Activated CD8-positive, alpha-beta T cell treated with anti-CD3 and anti-CD28 coated beads for 36 hours (primary cell): ENCODE measurements at regions not wholly inside any gene's neighbourhood (a gene's known extent, or its start where the extent isn't known, plus 50 kb on each side); places are given as distances from the start of the nearest gene placed in this dataset.

Experiments
- ATAC-seq: fragments of 200-7000 bp; cut with Tn5 transposase; one replicate; pipeline ENCODE4 v1.10.0; 2021; ENCODE audit warnings: mild to moderate bottlenecking, moderate library complexity
- CTCF ChIA-PET: fragments of 350-600 bp; sonication (Branson Sonifier 250); formaldehyde crosslinking; loops from one replicate; lab custom pipeline; 2021; ENCODE audit warnings: antibody characterized with exemption; lab: Charles Lee
- POLR2A ChIA-PET: fragments of 350-600 bp; sonication (Branson Sonifier 250); formaldehyde crosslinking; loops from one replicate; lab custom pipeline; 2021; ENCODE audit warnings: antibody characterized with exemption; lab: Charles Lee
- DNase-seq: peaks from one replicate; pipeline ENCODE4 v3.0.0-alpha.2; 2020
- H3K27ac Mint-ChIP-seq: one replicate; pipeline ENCODE4 v1.8.0; 2021; ENCODE audit warnings: mild to moderate bottlenecking, mixed read lengths
- H3K27me3 Mint-ChIP-seq: one replicate; pipeline ENCODE4 v1.8.0; 2021; ENCODE audit warnings: mixed read lengths
- H3K36me3 Mint-ChIP-seq: one replicate; pipeline ENCODE4 v1.8.0; 2021; ENCODE audit warnings: low read depth, mixed read lengths
- H3K4me1 Mint-ChIP-seq: one replicate; pipeline ENCODE4 v1.8.0; 2021; ENCODE audit warnings: low read depth, mixed read lengths
- H3K4me3 Mint-ChIP-seq: one replicate; pipeline ENCODE4 v1.8.0; 2021; ENCODE audit warnings: mild to moderate bottlenecking, moderate library complexity, mixed read lengths
- H3K9me3 Mint-ChIP-seq: one replicate; pipeline ENCODE4 v1.8.0; 2021; ENCODE audit warnings: mixed read lengths
- intact Hi-C: fragments of 100-400 bp; cut with micrococcal nuclease; formaldehyde crosslinking; loops from one replicate; pipeline ENCODE4 v1.10.0; 2022
- TF ChIP-seq, protein P1 (sequence below): fragments of 200-600 bp; IDR thresholded peaks from one replicate; pipeline ENCODE4 v1.8.0; 2022; ENCODE audit warnings: antibody characterized with exemption, mild to moderate bottlenecking

DNA sequence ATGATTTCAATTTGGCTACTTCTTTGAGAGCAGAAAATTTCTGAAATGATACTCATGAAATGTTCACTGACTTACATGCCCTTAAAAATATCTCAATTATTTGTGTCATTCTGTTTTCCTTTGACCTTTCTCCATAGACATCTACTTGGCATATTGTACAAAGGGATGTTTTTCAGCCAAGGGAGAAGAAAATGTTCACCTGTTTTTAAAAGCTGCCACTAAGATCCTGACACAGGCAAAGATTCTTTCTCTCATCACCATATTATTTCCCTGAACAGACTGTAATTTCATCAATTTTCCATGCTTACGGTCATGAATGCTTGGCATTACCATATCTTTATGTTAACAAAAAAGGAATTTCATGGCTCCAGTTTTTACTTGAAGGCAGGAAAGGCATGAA is 67.4 kb upstream of the DBX1 start:
- DNase-seq (no peak), ATAC-seq (no peak)
- H3K27ac Mint-ChIP-seq, result no peak overlapping the region
- POLR2A ChIA-PET, result no interaction called here
- no peaks in the 10 kb centered on the region for H3K36me3 Mint-ChIP-seq
- TF ChIP-seq, protein P1, sequence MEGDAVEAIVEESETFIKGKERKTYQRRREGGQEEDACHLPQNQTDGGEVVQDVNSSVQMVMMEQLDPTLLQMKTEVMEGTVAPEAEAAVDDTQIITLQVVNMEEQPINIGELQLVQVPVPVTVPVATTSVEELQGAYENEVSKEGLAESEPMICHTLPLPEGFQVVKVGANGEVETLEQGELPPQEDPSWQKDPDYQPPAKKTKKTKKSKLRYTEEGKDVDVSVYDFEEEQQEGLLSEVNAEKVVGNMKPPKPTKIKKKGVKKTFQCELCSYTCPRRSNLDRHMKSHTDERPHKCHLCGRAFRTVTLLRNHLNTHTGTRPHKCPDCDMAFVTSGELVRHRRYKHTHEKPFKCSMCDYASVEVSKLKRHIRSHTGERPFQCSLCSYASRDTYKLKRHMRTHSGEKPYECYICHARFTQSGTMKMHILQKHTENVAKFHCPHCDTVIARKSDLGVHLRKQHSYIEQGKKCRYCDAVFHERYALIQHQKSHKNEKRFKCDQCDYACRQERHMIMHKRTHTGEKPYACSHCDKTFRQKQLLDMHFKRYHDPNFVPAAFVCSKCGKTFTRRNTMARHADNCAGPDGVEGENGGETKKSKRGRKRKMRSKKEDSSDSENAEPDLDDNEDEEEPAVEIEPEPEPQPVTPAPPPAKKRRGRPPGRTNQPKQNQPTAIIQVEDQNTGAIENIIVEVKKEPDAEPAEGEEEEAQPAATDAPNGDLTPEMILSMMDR, result no peak
- intact Hi-C loops, result no loop called here
- CTCF ChIA-PET, result no interaction called here
- no peak overlapping the region for H3K4me3 Mint-ChIP-seq
- H3K27me3 Mint-ChIP-seq, result peaks cover 18% of the 10 kb centered on the region
- H3K4me1 Mint-ChIP-seq, result no peaks in the 10 kb centered on the region
- peaks cover 11% of the 10 kb centered on the region for H3K9me3 Mint-ChIP-seq

DNA sequence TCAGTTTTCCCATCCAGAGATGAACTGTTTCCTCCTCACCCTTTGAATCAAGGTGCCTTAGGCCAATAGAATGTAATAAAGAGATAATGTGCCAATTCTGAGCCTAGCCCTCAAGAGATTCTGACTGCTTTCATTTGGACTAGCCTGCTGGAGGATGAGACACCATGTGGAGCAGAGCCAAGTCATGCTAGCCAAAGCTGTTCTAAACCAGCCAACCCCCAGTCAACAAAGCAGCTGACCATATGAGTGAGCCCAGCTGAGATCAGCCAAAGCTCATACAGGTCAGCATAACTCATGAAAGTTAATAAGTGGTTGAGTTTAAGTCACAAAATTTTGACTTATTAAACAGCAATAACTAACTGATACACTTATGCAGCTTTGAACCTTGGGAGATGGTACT is 66.7 kb upstream of the DBX1 start:
- Mint-ChIP-seq H3K36me3 (no peaks in the 10 kb centered on the region), H3K27ac (no peak overlapping the region), H3K9me3 (peaks cover 11% of the 10 kb centered on the region), H3K4me3 (no peak overlapping the region), H3K27me3 (peaks cover 18% of the 10 kb centered on the region), H3K4me1 (no peaks in the 10 kb centered on the region)
- DNase-seq (no peak), ATAC-seq (no peak)
- ChIA-PET POLR2A (no interaction called here), CTCF (interaction anchor here (0.6 kb wide), 1 partner anchor 900 kb away, joined by 3 read pairs; no protein-coding TSS in a partner anchor)
- TF ChIP-seq, protein P1, result no peak
- intact Hi-C loops, result no loop called here

DNA sequence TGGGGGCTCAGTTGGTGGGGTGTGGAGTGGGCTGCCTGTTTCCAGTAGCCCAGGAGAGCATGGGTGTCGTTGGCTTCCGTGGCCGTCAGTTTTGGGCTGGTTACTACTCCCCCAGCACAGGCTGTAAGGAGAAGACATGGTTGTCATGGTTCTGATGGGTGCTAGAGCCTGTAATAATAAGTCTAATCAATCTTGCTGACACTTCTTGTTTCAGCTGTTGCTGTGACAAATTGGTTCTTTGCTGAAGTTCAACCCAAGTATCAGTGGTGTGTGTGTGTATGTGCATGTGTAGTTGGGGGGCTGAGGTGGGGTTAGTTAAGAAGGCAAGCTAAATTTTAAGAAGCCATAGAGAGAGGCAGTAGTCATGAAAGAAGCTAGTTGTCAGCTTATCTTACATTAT is 61.3 kb upstream of the DBX1 start:
- ATAC-seq (no peak), DNase-seq (no peak)
- TF ChIP-seq, protein P1, result no peak
- H3K27ac Mint-ChIP-seq, result no peak overlapping the region
- no peak overlapping the region for H3K4me3 Mint-ChIP-seq
- intact Hi-C loops, result no loop called here
- ChIA-PET POLR2A (no interaction called here), CTCF (no interaction called here)
- H3K27me3 Mint-ChIP-seq, result peaks cover 14% of the 10 kb centered on the region
- no peaks in the 10 kb centered on the region for H3K9me3 Mint-ChIP-seq
- no peaks in the 10 kb centered on the region for H3K36me3 Mint-ChIP-seq
- H3K4me1 Mint-ChIP-seq, result no peaks in the 10 kb centered on the region

DNA sequence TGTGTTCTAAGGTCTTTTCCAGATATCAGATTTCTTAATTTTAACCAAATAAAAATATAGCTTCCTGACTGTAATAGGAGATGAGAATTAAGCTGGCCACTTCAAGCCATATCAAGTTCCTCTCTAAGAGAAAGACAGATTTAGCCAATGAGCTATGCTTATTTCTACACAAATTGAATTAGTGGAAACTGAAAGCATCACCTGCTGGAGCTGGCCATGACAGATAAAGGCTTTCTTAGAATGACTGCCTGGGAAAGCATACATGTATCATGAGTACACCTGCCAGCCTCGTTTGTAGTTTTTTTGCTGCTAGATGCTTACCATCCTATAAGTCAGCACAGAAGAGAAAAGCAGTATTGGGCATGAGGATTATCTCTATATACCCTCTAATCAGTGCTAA is 53.5 kb upstream of the DBX1 start:
- no peaks in the 10 kb centered on the region for H3K9me3 Mint-ChIP-seq
- no peak overlapping the region for H3K27ac Mint-ChIP-seq
- DNase-seq, result no peak
- no peak overlapping the region for H3K4me3 Mint-ChIP-seq
- TF ChIP-seq, protein P1, result no peak
- ChIA-PET POLR2A (interaction anchor here (0.6 kb wide), 1 partner anchor 22 kb away, joined by 3 read pairs; no protein-coding TSS in a partner anchor), CTCF (no interaction called here)
- ATAC-seq, result no peak
- intact Hi-C loops, result no loop called here
- peaks cover 18% of the 10 kb centered on the region for H3K27me3 Mint-ChIP-seq
- no peaks in the 10 kb centered on the region for H3K4me1 Mint-ChIP-seq
- H3K36me3 Mint-ChIP-seq, result no peaks in the 10 kb centered on the region

DNA sequence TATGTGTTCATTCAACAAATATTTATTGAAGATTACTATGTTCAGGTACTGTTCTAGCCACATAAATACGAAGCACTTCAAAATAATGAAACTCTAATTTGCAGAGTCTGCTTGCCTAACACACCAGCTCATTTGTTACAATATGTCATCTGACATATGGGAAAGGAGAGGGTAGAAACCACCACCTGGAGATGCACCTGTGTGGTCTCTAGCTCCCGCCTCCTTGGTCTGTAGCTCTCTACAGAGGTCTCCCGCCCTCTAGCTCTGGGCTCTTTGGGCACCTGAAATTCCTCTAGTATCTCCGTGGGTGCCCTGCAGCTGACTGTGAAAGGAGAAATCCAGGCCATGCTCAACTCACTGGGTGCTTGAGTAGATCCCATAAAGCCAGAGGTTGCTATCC is 51.4 kb upstream of the DBX1 start:
- Mint-ChIP-seq H3K4me1 (peaks cover 2% of the 10 kb centered on the region), H3K4me3 (no peak overlapping the region), H3K27ac (no peak overlapping the region), H3K27me3 (peaks cover 34% of the 10 kb centered on the region), H3K36me3 (peaks cover 2% of the 10 kb centered on the region), H3K9me3 (no peaks in the 10 kb centered on the region)
- CTCF ChIA-PET, result interaction anchor here (0.8 kb wide), 1 partner anchor 17 kb away, joined by 3 read pairs; no protein-coding TSS in a partner anchor
- intact Hi-C loops, result no loop called here
- DNase-seq (no peak), ATAC-seq (no peak)
- POLR2A ChIA-PET, result no interaction called here
- TF ChIP-seq, protein P1, result no peak
